HepG2 (cell line): ENCODE measurements at regions not wholly inside any gene's neighbourhood (a gene's known extent, or its start where the extent isn't known, plus 50 kb on each side); places are given as distances from the start of the nearest gene placed in this dataset.

ENCODE experiments used
- ATAC-seq: fragments of 200-7000 bp; cut with Tn5 transposase; 3 replicates; pipeline ENCODE4 v1.9.1; 2020; ENCODE audit warnings: mild to moderate bottlenecking, moderate library complexity
- BruUV-seq: library from RNA; stranded (reverse); fragments of 400-500 nt; replicated peaks from 2 replicates; lab custom pipeline; 2021; lab: Mats Ljungman, UMichigan
- CTCF ChIA-PET: fragments of 300-600 bp; formaldehyde crosslinking; extraction: SDS; loops from one replicate; lab custom pipeline; 2021; ENCODE audit warnings: low total read pairs, inconsistent platforms, low intra/inter-chr PET ratio; lab: Yijun Ruan, JAX
- POLR2A ChIA-PET: fragments of 350-600 bp; sonication (Branson Sonifier 250); formaldehyde crosslinking; loops from one replicate; lab custom pipeline; 2020; ENCODE audit warnings: antibody characterized with exemption, inconsistent platforms; lab: Yijun Ruan, JAX
- DNase-seq: peaks from one replicate; pipeline ENCODE4 v3.0.0-alpha.2; 2015; ENCODE audit warnings: low spot score
- FAIRE-seq: peaks from 3 replicates; lab custom pipeline; 2011; peaks lifted over from hg19 to GRCh38; lab: Jason Lieb, UNC
- H2AFZ ChIP-seq: one replicate; pipeline ENCODE4 v1.6.1; 2011; ENCODE audit warnings: low read length, inconsistent platforms
- H3K27ac ChIP-seq: fragments of 300-600 bp; 3 replicates; pipeline ENCODE4 v1.8.0; 2011; ENCODE audit warnings: mixed run types, mild to moderate bottlenecking, mixed read lengths, low read length, inconsistent platforms; ENCODE audit not compliant: insufficient read depth; ENCODE audit errors: extremely low read length
- H3K27me3 ChIP-seq, 2 experiments: fragments of 200-600 bp in 1 of 2; 2 replicates in 1 of 2; 3 replicates in 1 of 2; pipeline versions ENCODE4 v1.6.0 to v1.8.0; 2011; ENCODE audit warnings: low read length in 2 of 2, mild to moderate bottlenecking in 2 of 2, moderate library complexity in 2 of 2, inconsistent platforms in 1 of 2; ENCODE audit not compliant: insufficient read depth in 2 of 2, control insufficient read depth in 1 of 2
- H3K36me3 ChIP-seq, 2 experiments: fragments of 200-600 bp in 1 of 2; replicated peaks in 1 of 2; 2 replicates in 1 of 2; 3 replicates in 1 of 2; pipeline versions ENCODE4 v1.5.1 to v1.8.0; 2011; ENCODE audit warnings: low read length in 2 of 2, inconsistent platforms in 1 of 2; ENCODE audit not compliant: insufficient read depth in 2 of 2, control insufficient read depth in 1 of 2
- H3K4me1 ChIP-seq: 2 replicates; pipeline ENCODE4 v1.5.1; 2012; ENCODE audit warnings: low read length, inconsistent platforms; ENCODE audit not compliant: insufficient read depth
- H3K4me2 ChIP-seq: 2 replicates; pipeline ENCODE4 v1.6.0; 2011; ENCODE audit warnings: low read depth, low read length, inconsistent platforms
- H3K4me3 ChIP-seq, 3 experiments: fragments of 200-600 bp in 1 of 3; sonication (generic), shearing (Covaris generic) in 1 of 3; replicated peaks in 1 of 3; 2 replicates each; pipeline ENCODE4 v1.5.1; 2011 to 2016; ENCODE audit warnings: low read length in 3 of 3, inconsistent platforms in 2 of 3, low read depth in 2 of 3, mild to moderate bottlenecking in 2 of 3, control low read depth in 1 of 3, mixed read lengths in 1 of 3; ENCODE audit not compliant: insufficient read depth in 1 of 3
- H3K79me2 ChIP-seq: one replicate; pipeline ENCODE4 v1.6.1; 2011; ENCODE audit warnings: low read length, inconsistent platforms; ENCODE audit not compliant: insufficient read depth
- H3K9ac ChIP-seq: 2 replicates; pipeline ENCODE4 v1.6.0; 2011; ENCODE audit warnings: mild to moderate bottlenecking, low read depth, low read length, inconsistent platforms; ENCODE audit not compliant: insufficient read depth
- H3K9me3 ChIP-seq: 2 replicates; pipeline ENCODE4 v1.5.1; 2012; ENCODE audit warnings: mild to moderate bottlenecking, low read length
- H4K20me1 ChIP-seq: 2 replicates; pipeline ENCODE4 v1.6.0; 2011; ENCODE audit warnings: inconsistent platforms, mild to moderate bottlenecking, low read length, moderate library complexity; ENCODE audit not compliant: insufficient read depth
- AKAP8 ChIP-seq: sonication (generic); formaldehyde crosslinking; IDR thresholded peaks from 2 replicates; pipeline ENCODE4 v1.5.1; 2020; ENCODE audit warnings: mild to moderate bottlenecking, missing genetic modification reagents
- DPF2 ChIP-seq: sonication (generic); formaldehyde crosslinking; IDR thresholded peaks from 2 replicates; pipeline ENCODE4 v1.4.0; 2020; ENCODE audit warnings: mild to moderate bottlenecking, low read depth, missing genetic modification reagents, borderline replicate concordance
- FIP1L1 ChIP-seq: fragments of 200-400 bp; formaldehyde crosslinking; IDR thresholded peaks from 2 replicates; pipeline ENCODE4 v1.6.1; 2018; ENCODE audit warnings: low read depth, mild to moderate bottlenecking, low read length, moderate library complexity, borderline replicate concordance; ENCODE audit not compliant: insufficient read depth
- HNF1B ChIP-seq: sonication (generic); formaldehyde crosslinking; IDR thresholded peaks from 2 replicates; pipeline ENCODE4 v1.5.1; 2020; ENCODE audit warnings: mild to moderate bottlenecking, moderate library complexity, missing genetic modification reagents
- IKZF5 ChIP-seq: IDR thresholded peaks from 2 replicates; pipeline ENCODE4 v1.6.1; 2018; ENCODE audit warnings: missing genetic modification reagents, mild to moderate bottlenecking, missing compliant biosample characterization
- MXD3 ChIP-seq: IDR thresholded peaks from 2 replicates; pipeline ENCODE4 v1.6.1; 2016; ENCODE audit warnings: mild to moderate bottlenecking, missing biosample characterization, missing genetic modification reagents
- NR3C1 ChIP-seq: sonication (generic); formaldehyde crosslinking; IDR thresholded peaks from 2 replicates; pipeline ENCODE4 v1.4.0; 2020; ENCODE audit warnings: missing genetic modification reagents
- SNRNP70 ChIP-seq: fragments of 200-400 bp; formaldehyde crosslinking; IDR thresholded peaks from 2 replicates; pipeline ENCODE4 v1.6.1; 2017; ENCODE audit warnings: mild to moderate bottlenecking, low read depth, low read length, moderate library complexity
- SSRP1 ChIP-seq: IDR thresholded peaks from 2 replicates; pipeline ENCODE4 v1.6.1; 2016; ENCODE audit warnings: control low read depth
- WIZ ChIP-seq: sonication (generic); formaldehyde crosslinking; IDR thresholded peaks from 2 replicates; pipeline ENCODE4 v1.5.1; 2020; ENCODE audit warnings: mild to moderate bottlenecking, missing genetic modification reagents
- XRCC5 ChIP-seq: fragments of 200-400 bp; formaldehyde crosslinking; optimal IDR thresholded peaks from 2 replicates; pipeline ENCODE3; 2017; ENCODE audit warnings: mild to moderate bottlenecking, low read length
- ZKSCAN8 ChIP-seq: IDR thresholded peaks from 2 replicates; pipeline ENCODE4 v1.6.1; 2016; ENCODE audit warnings: borderline replicate concordance, missing genetic modification reagents, missing compliant biosample characterization
- ZNF12 ChIP-seq: sonication (generic); formaldehyde crosslinking; IDR thresholded peaks from 2 replicates; pipeline ENCODE4 v1.5.0; 2020; ENCODE audit warnings: missing genetic modification reagents
- ZNF33A ChIP-seq: sonication (generic); formaldehyde crosslinking; IDR thresholded peaks from 2 replicates; pipeline ENCODE4 v1.5.1; 2020; ENCODE audit warnings: missing genetic modification reagents, mild to moderate bottlenecking, moderate library complexity, borderline replicate concordance
- ZNF598 ChIP-seq: sonication (generic); formaldehyde crosslinking; IDR thresholded peaks from 2 replicates; pipeline ENCODE4 v1.5.1; 2020; ENCODE audit warnings: mild to moderate bottlenecking, missing genetic modification reagents, borderline replicate concordance
- ZNF747 ChIP-seq: sonication (generic); formaldehyde crosslinking; IDR thresholded peaks from 2 replicates; pipeline ENCODE4 v1.8.1; 2023; ENCODE audit warnings: missing genetic modification reagents, mild to moderate bottlenecking, borderline replicate concordance
- ZSCAN22 ChIP-seq: sonication (generic); formaldehyde crosslinking; IDR thresholded peaks from 2 replicates; pipeline ENCODE4 v1.4.0; 2020; ENCODE audit warnings: mild to moderate bottlenecking, missing genetic modification reagents
- WGBS: methylation state at CpG from one replicate; pipeline ENCODE4 v1.1.6; 2017; ENCODE audit warnings: low lambda C conversion rate; 5-methylcytosine and 5-hydroxymethylcytosine counted together
- in situ Hi-C: cut with HindIII; loops from 2 replicates; pipeline ENCODE4 v1.10.0; 2017; ENCODE audit warnings: low pct_unique_long_range_greater_than_20kb; ENCODE audit not compliant: extremely low pct_ligation_motif_present
- intact Hi-C: fragments of 100-400 bp; cut with micrococcal nuclease; formaldehyde crosslinking; loops from one replicate; pipeline ENCODE4 v1.10.0; 2022; ENCODE audit not compliant: unreplicated experiment

- no TSS peak for BruUV-seq
- FAIRE-seq = no peak
- WGBS = 12% methylated on average over 7 of the region's 7 CpGs
- ChIA-PET CTCF (no interaction called here), POLR2A (no interaction called here)
- H3K36me3 ChIP-seq = no peaks in the 10 kb centered on the region
- in situ Hi-C loops = no loop called here
- no peak for DNase-seq
- TF ChIP-seq DPF2 (CRISPR knock-in tag) (no peak), FIP1L1 (no peak), SSRP1 (CRISPR knock-in tag) (no peak), IKZF5 (CRISPR knock-in tag) (no peak)
- peaks cover 15% of the 10 kb centered on the region for H3K9me3 ChIP-seq
- H3K27me3 ChIP-seq = no peaks in the 10 kb centered on the region
- no peaks in the 10 kb centered on the region for H3K79me2 ChIP-seq
- intact Hi-C loops = no loop called here
- ATAC-seq = no peak
- no peaks in the 10 kb centered on the region for H3K4me1 ChIP-seq
- no peaks in the 10 kb centered on the region for H4K20me1 ChIP-seq
- no peak overlapping the region for H3K9ac ChIP-seq
- no peak overlapping the region for H3K4me2 ChIP-seq
- no peak overlapping the region for H3K4me3 ChIP-seq
- H2AFZ ChIP-seq = no peak overlapping the region
- no peak overlapping the region for H3K27ac ChIP-seq
These were observed 67.0 kb upstream of the SYK start for GRCh38 chr9:90734631-90735030.

DNA sequence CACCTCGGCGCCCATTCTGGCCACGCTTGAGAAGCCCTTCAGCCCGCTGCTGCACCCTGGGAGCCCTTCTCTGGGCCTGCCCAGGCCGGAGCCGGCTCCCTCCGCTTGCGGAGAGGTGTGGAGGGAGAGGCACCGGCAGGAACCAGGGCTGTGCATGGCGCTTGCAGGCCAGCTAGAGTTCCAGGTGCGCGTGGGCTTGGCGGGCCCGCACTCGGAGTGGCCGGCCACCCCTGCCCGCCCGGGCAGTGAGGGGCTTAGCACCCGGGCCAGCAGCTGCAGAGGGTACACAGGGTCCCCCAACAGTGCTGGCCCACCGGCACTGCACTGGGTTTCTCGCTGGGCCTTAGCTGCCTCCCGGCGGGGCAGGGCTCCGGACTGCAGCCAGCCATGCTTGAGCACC is 72.3 kb upstream of the SYK start:
- Histone ChIP-seq H3K4me3 (no peak overlapping the region), H2AFZ (no peak overlapping the region), H3K4me1 (no peaks in the 10 kb centered on the region), H3K36me3 (no peaks in the 10 kb centered on the region), H3K9ac (no peak overlapping the region), H3K27ac (no peak overlapping the region), H3K27me3 (peaks cover 1 to 11% of the 10 kb centered on the region in 2 experiments; a peak in 2 of 5 replicates), H3K9me3 (no peaks in the 10 kb centered on the region), H3K79me2 (no peaks in the 10 kb centered on the region), H3K4me2 (no peak overlapping the region), H4K20me1 (no peaks in the 10 kb centered on the region)
- DNase-seq = no peak
- CTCF ChIA-PET = no interaction called here
- no peak for FAIRE-seq
- POLR2A ChIA-PET = no interaction called here
- no peak for ATAC-seq
- WGBS = 17% methylated on average over 6 of the region's 24 CpGs
- intact Hi-C loops = no loop called here
- no TSS peak for BruUV-seq
- in situ Hi-C loops = no loop called here
- TF ChIP-seq ZKSCAN8 (no peak), HNF1B (CRISPR knock-in tag) (no peak), XRCC5 (no peak), WIZ (no peak), NR3C1 (CRISPR knock-in tag) (no peak), ZNF747 (no peak), ZNF598 (CRISPR knock-in tag) (no peak), ZSCAN22 (no peak), AKAP8 (CRISPR knock-in tag) (no peak), MXD3 (no peak), ZNF12 (CRISPR knock-in tag) (no peak), SNRNP70 (no peak), ZNF33A (CRISPR knock-in tag) (no peak)
